ENCODE measurements at regions not wholly inside any gene's neighbourhood (a gene's known extent, or its start where the extent isn't known, plus 50 kb on each side); places are given as distances from the start of the nearest gene placed in this dataset.

GRCh38 chr5:72621576-72621975 is 114.4 kb upstream of the ZNF366 start:
- no peaks in the 10 kb centered on the region for H3F3A ChIP-seq (ENCODE audit: insufficient read depth, low read length)
- no peaks in the 10 kb centered on the region for H3K27me3 ChIP-seq (ENCODE audit: insufficient read depth, low read length)
- no peaks in the 10 kb centered on the region for H3K4me1 ChIP-seq (ENCODE audit: insufficient read depth, low read length, severe bottlenecking)
- no peak overlapping the region for H3K9ac ChIP-seq (ENCODE audit: low read length)
- no peaks in the 10 kb centered on the region for H3K36me3 ChIP-seq (ENCODE audit: insufficient read depth, low read length)
- no peaks in the 10 kb centered on the region for H3K79me2 ChIP-seq (ENCODE audit: insufficient read depth, low read length)
- H2AFZ ChIP-seq (ENCODE audit: low read length), result no peak overlapping the region
- no peak overlapping the region for H3K27ac ChIP-seq (ENCODE audit: low read depth, low read length, poor library complexity, severe bottlenecking)
- no peak for TF ChIP-seq EZH2 (IDR thresholded peaks at IDR 0.05; ENCODE audit: borderline replicate concordance, low read length)
- no peak overlapping the region for H3K4me3 ChIP-seq (ENCODE audit: low read depth, low read length, poor library complexity, severe bottlenecking)
- H3K4me2 ChIP-seq (ENCODE audit: low read length), result no peak overlapping the region
- no peaks in the 10 kb centered on the region for H3K9me3 ChIP-seq (ENCODE audit: low read length)
- H3K9me2 ChIP-seq (ENCODE audit: low read depth, low read length), result no peaks in the 10 kb centered on the region
- H4K20me1 ChIP-seq (ENCODE audit: insufficient read depth, low read length), result no peaks in the 10 kb centered on the region

GRCh38 chr5:72619677-72620076 is 112.5 kb upstream of the ZNF366 start:
- H3K27ac ChIP-seq (ENCODE audit: low read depth, low read length, poor library complexity, severe bottlenecking), result no peak overlapping the region
- H3F3A ChIP-seq (ENCODE audit: insufficient read depth, low read length), result no peaks in the 10 kb centered on the region
- no peak overlapping the region for H3K4me3 ChIP-seq (ENCODE audit: low read depth, low read length, poor library complexity, severe bottlenecking)
- H3K36me3 ChIP-seq (ENCODE audit: insufficient read depth, low read length), result no peaks in the 10 kb centered on the region
- H3K4me1 ChIP-seq (ENCODE audit: insufficient read depth, low read length, severe bottlenecking), result no peaks in the 10 kb centered on the region
- no peaks in the 10 kb centered on the region for H3K9me2 ChIP-seq (ENCODE audit: low read depth, low read length)
- no peaks in the 10 kb centered on the region for H3K9me3 ChIP-seq (ENCODE audit: low read length)
- no peak for TF ChIP-seq EZH2 (IDR thresholded peaks at IDR 0.05; ENCODE audit: borderline replicate concordance, low read length)
- no peak for TF ChIP-seq CTCF (IDR thresholded peaks at IDR 0.05; ENCODE audit: low read length)
- no peak overlapping the region for H3K4me2 ChIP-seq (ENCODE audit: low read length)
- no peaks in the 10 kb centered on the region for H3K79me2 ChIP-seq (ENCODE audit: insufficient read depth, low read length)
- H2AFZ ChIP-seq (ENCODE audit: low read length), result no peak overlapping the region
- H3K27me3 ChIP-seq (ENCODE audit: insufficient read depth, low read length), result no peaks in the 10 kb centered on the region
- no peak overlapping the region for H3K9ac ChIP-seq (ENCODE audit: low read length)
- no peaks in the 10 kb centered on the region for H4K20me1 ChIP-seq (ENCODE audit: insufficient read depth, low read length)

- Histone ChIP-seq H3K4me2 (ENCODE audit: low read length) (no peak overlapping the region), H2AFZ (ENCODE audit: low read length) (no peak overlapping the region)
These were observed 112.0 kb upstream of the ZNF366 start for GRCh38 chr5:72619251-72619650.

More at GRCh38 chr5:72619251-72619650, 112.0 kb upstream of the ZNF366 start:
- H3K4me1 ChIP-seq (ENCODE audit: insufficient read depth, low read length, severe bottlenecking), result no peaks in the 10 kb centered on the region
- H3K27me3 ChIP-seq (ENCODE audit: insufficient read depth, low read length), result no peaks in the 10 kb centered on the region
- no peaks in the 10 kb centered on the region for H3F3A ChIP-seq (ENCODE audit: insufficient read depth, low read length)
- H3K79me2 ChIP-seq (ENCODE audit: insufficient read depth, low read length), result no peaks in the 10 kb centered on the region
- H3K4me3 ChIP-seq (ENCODE audit: low read depth, low read length, poor library complexity, severe bottlenecking), result no peak overlapping the region
- no peaks in the 10 kb centered on the region for H4K20me1 ChIP-seq (ENCODE audit: insufficient read depth, low read length)
- H3K9me3 ChIP-seq (ENCODE audit: low read length), result no peaks in the 10 kb centered on the region
- H3K27ac ChIP-seq (ENCODE audit: low read depth, low read length, poor library complexity, severe bottlenecking), result no peak overlapping the region
- H3K9me2 ChIP-seq (ENCODE audit: low read depth, low read length), result no peaks in the 10 kb centered on the region
- TF ChIP-seq EZH2 (IDR thresholded peaks at IDR 0.05; ENCODE audit: borderline replicate concordance, low read length), result no peak
- no peak for TF ChIP-seq CTCF (IDR thresholded peaks at IDR 0.05; ENCODE audit: low read length)
- H3K9ac ChIP-seq (ENCODE audit: low read length), result no peak overlapping the region
- H3K36me3 ChIP-seq (ENCODE audit: insufficient read depth, low read length), result no peaks in the 10 kb centered on the region

Data from OCI-LY1 (cell line).